H4 (cell line): ENCODE measurements at regions not wholly inside any gene's neighbourhood (a gene's known extent, or its start where the extent isn't known, plus 50 kb on each side); places are given as distances from the start of the nearest gene placed in this dataset.

ENCODE experiments used
- DNase-seq: peaks from one replicate; pipeline ENCODE4 v3.0.0-alpha.2; 2015; ENCODE audit warnings: low spot score

GRCh38 chr11:11177156-11177808, 175.8 kb downstream of the CSNK2A3 start:
- no peak for DNase-seq

GRCh38 chr11:11173316-11174025, 179.6 kb downstream of the CSNK2A3 start:
- no peak for DNase-seq

GRCh38 chr11:11171854-11172253, 181.2 kb downstream of the CSNK2A3 start:
- peak; percentile 31 for DNase-seq

- peak; percentile 72 for DNase-seq
These were observed 181.8 kb downstream of the CSNK2A3 start for GRCh38 chr11:11171285-11171684.

- DNase-seq, result no peak
These were observed 182.5 kb downstream of the CSNK2A3 start for GRCh38 chr11:11170352-11171084.

- no peak for DNase-seq
These were observed 183.2 kb downstream of the CSNK2A3 start for GRCh38 chr11:11169715-11170351.

- no peak for DNase-seq
These were observed 185.2 kb downstream of the CSNK2A3 start for GRCh38 chr11:11167806-11168205.

- no peak for DNase-seq
These were observed 188.7 kb downstream of the CSNK2A3 start for GRCh38 chr11:11164334-11164690.

GRCh38 chr11:11163669-11164333, 189.2 kb downstream of the CSNK2A3 start:
- DNase-seq, result no peak

- peak; percentile 41 for DNase-seq
These were observed 189.8 kb downstream of the CSNK2A3 start for GRCh38 chr11:11163236-11163635.

GRCh38 chr11:11157185-11157584, 195.9 kb downstream of the CSNK2A3 start:
- no peak for DNase-seq

- no peak for DNase-seq
These were observed 196.9 kb downstream of the CSNK2A3 start for GRCh38 chr11:11155962-11156815.

GRCh38 chr11:11152877-11153276, 200.2 kb downstream of the CSNK2A3 start:
- no peak for DNase-seq

- DNase-seq, result no peak
These were observed 203.2 kb downstream of the CSNK2A3 start for GRCh38 chr11:11149671-11150459.

- DNase-seq, result no peak
These were observed 204.5 kb downstream of the CSNK2A3 start for GRCh38 chr11:11148596-11148995.

- DNase-seq, result peak; percentile 69
These were observed 204.9 kb downstream of the CSNK2A3 start for GRCh38 chr11:11148104-11148509.

- DNase-seq, result no peak
These were observed 206.2 kb downstream of the CSNK2A3 start for GRCh38 chr11:11146830-11147229.

- DNase-seq, result no peak
These were observed 209.2 kb downstream of the CSNK2A3 start for GRCh38 chr11:11143849-11144248.

GRCh38 chr11:11142430-11142829, 210.6 kb downstream of the CSNK2A3 start:
- DNase-seq, result no peak

GRCh38 chr11:11141065-11141464, 212.0 kb downstream of the CSNK2A3 start:
- DNase-seq, result no peak
